ENCODE measurements at regions not wholly inside any gene's neighbourhood (a gene's known extent, or its start where the extent isn't known, plus 50 kb on each side); places are given as distances from the start of the nearest gene placed in this dataset.

- no peak for DNase-seq
- H3K4me1 ChIP-seq (ENCODE audit: control insufficient read depth in 1 of 2, insufficient read depth in 2 of 2, low read length in 2 of 2): no peaks in the 10 kb centered on the region
- TF ChIP-seq, protein P1, sequence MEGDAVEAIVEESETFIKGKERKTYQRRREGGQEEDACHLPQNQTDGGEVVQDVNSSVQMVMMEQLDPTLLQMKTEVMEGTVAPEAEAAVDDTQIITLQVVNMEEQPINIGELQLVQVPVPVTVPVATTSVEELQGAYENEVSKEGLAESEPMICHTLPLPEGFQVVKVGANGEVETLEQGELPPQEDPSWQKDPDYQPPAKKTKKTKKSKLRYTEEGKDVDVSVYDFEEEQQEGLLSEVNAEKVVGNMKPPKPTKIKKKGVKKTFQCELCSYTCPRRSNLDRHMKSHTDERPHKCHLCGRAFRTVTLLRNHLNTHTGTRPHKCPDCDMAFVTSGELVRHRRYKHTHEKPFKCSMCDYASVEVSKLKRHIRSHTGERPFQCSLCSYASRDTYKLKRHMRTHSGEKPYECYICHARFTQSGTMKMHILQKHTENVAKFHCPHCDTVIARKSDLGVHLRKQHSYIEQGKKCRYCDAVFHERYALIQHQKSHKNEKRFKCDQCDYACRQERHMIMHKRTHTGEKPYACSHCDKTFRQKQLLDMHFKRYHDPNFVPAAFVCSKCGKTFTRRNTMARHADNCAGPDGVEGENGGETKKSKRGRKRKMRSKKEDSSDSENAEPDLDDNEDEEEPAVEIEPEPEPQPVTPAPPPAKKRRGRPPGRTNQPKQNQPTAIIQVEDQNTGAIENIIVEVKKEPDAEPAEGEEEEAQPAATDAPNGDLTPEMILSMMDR (IDR thresholded peaks at IDR 0.05): no peak
- H3K27ac Mint-ChIP-seq: no peak overlapping the region
- no CpG with 5 or more reads among the region's 1 CpG for WGBS (ENCODE audit: insufficient coverage)
- intact Hi-C loops (cut with micrococcal nuclease): no loop called here
- no peak overlapping the region for H3K9ac ChIP-seq (ENCODE audit: insufficient read depth, low read length, poor library complexity, severe bottlenecking)
- H2AFZ ChIP-seq (ENCODE audit: insufficient read depth, low read depth, low read length, poor library complexity, severe bottlenecking): no peak overlapping the region
- no peaks in the 10 kb centered on the region for H3K27me3 ChIP-seq (ENCODE audit: control insufficient read depth in 2 of 2, insufficient read depth in 2 of 2, low read length in 2 of 2)
- H3K4me3 Mint-ChIP-seq: no peak overlapping the region
- H3K9me3 Mint-ChIP-seq: peaks cover 0 to 5% (median 0%) of the 10 kb centered on the region in 7 donors
- peaks cover 3 to 21% (median 6%) of the 10 kb centered on the region in 3 donors for H3K27me3 Mint-ChIP-seq (ENCODE audit: low read depth in 3 of 3)
- H3K4me1 Mint-ChIP-seq: no peaks in the 10 kb centered on the region
- no peak overlapping the region for H3K4me2 ChIP-seq (replicated peaks; ENCODE audit: extremely low read depth, low read length, poor library complexity, severe bottlenecking)
- H4K20me1 ChIP-seq (ENCODE audit: insufficient read depth, low read length): no peaks in the 10 kb centered on the region
- H3K4me3 ChIP-seq (replicated peaks in 1 of 3; ENCODE audit: low read depth in 2 of 3, low read length in 3 of 3): no peak overlapping the region
- H3K9me3 ChIP-seq (replicated peaks in 1 of 2; ENCODE audit: control insufficient read depth in 1 of 2, insufficient read depth in 1 of 2, low read length in 2 of 2): no peaks in the 10 kb centered on the region
- no peaks in the 10 kb centered on the region for H3K36me3 ChIP-seq (replicated peaks in 1 of 2; ENCODE audit: control insufficient read depth in 1 of 2, insufficient read depth in 2 of 2, low read length in 2 of 2)
- H3K27ac ChIP-seq (ENCODE audit: low read depth in 1 of 2, low read length in 2 of 2): no peak overlapping the region
- no peaks in the 10 kb centered on the region for H3K79me2 ChIP-seq (ENCODE audit: insufficient read depth, low read length)
- H3K36me3 Mint-ChIP-seq: no peaks in the 10 kb centered on the region
Measured at GRCh38 chr19:33916792-33917191, 120.1 kb downstream of the KCTD15 start.

DNA sequence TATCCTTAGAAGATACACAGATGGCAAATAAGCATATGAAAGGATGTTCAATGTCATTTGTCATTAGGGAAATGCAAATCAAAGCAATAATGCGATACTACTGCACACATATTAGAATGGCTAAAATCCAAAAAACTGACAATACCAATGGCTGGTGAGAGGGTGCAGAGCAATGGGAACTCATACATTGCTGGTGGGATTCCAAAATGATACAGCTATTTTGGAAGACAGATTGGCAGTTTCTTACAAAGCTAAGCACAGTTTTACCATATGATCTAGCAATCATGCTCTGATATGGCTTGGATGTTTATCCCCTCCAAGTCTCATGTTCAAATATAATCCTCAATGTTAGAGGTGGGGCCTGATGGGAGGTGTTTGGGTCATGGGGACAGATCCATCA lies 122.6 kb downstream of the KCTD15 start:
- Histone ChIP-seq H3K4me3 (replicated peaks in 1 of 3; ENCODE audit: low read depth in 2 of 3, low read length in 3 of 3) (no peak overlapping the region), H3K79me2 (ENCODE audit: insufficient read depth, low read length) (no peaks in the 10 kb centered on the region), H3K9ac (ENCODE audit: insufficient read depth, low read length, poor library complexity, severe bottlenecking) (no peak overlapping the region), H3K4me2 (replicated peaks; ENCODE audit: extremely low read depth, low read length, poor library complexity, severe bottlenecking) (no peak overlapping the region), H3K27ac (ENCODE audit: low read depth in 1 of 2, low read length in 2 of 2) (no peak overlapping the region), H4K20me1 (ENCODE audit: insufficient read depth, low read length) (no peaks in the 10 kb centered on the region), H3K4me1 (ENCODE audit: control insufficient read depth in 1 of 2, insufficient read depth in 2 of 2, low read length in 2 of 2) (no peaks in the 10 kb centered on the region), H3K27me3 (ENCODE audit: control insufficient read depth in 2 of 2, insufficient read depth in 2 of 2, low read length in 2 of 2) (no peaks in the 10 kb centered on the region), H3K9me3 (replicated peaks in 1 of 2; ENCODE audit: control insufficient read depth in 1 of 2, insufficient read depth in 1 of 2, low read length in 2 of 2) (no peaks in the 10 kb centered on the region), H3K36me3 (replicated peaks in 1 of 2; ENCODE audit: control insufficient read depth in 1 of 2, insufficient read depth in 2 of 2, low read length in 2 of 2) (no peaks in the 10 kb centered on the region), H2AFZ (ENCODE audit: insufficient read depth, low read depth, low read length, poor library complexity, severe bottlenecking) (no peak overlapping the region)
- Mint-ChIP-seq H3K4me1 (no peaks in the 10 kb centered on the region), H3K9me3 (peaks cover 0 to 3% (median 2%) of the 10 kb centered on the region in 7 donors), H3K4me3 (no peak overlapping the region), H3K36me3 (no peaks in the 10 kb centered on the region), H3K27me3 (ENCODE audit: low read depth in 3 of 3) (peaks cover 0 to 17% (median 3%) of the 10 kb centered on the region in 3 donors), H3K27ac (no peak overlapping the region)
- WGBS (ENCODE audit: insufficient coverage): no CpG with 5 or more reads among the region's 1 CpG
- no peak for DNase-seq
- intact Hi-C loops (cut with micrococcal nuclease): no loop called here
- TF ChIP-seq, protein P1 (IDR thresholded peaks at IDR 0.05): no peak
